B cell (primary cell): ENCODE measurements at regions not wholly inside any gene's neighbourhood (a gene's known extent, or its start where the extent isn't known, plus 50 kb on each side); places are given as distances from the start of the nearest gene placed in this dataset.

ENCODE experiments used
- ATAC-seq: fragments of 200-7000 bp; cut with Tn5 transposase; one replicate; pipeline ENCODE4 v1.10.0; 2021; ENCODE audit warnings: low read depth, mild to moderate bottlenecking, moderate number of reproducible peaks, moderate library complexity
- CTCF ChIA-PET: fragments of 350-600 bp; sonication (Branson Sonifier 250); formaldehyde crosslinking; loops from one replicate; lab custom pipeline; 2021; ENCODE audit warnings: antibody characterized with exemption, inconsistent platforms; lab: Charles Lee
- POLR2A ChIA-PET: fragments of 350-600 bp; sonication (Branson Sonifier 250); formaldehyde crosslinking; loops from one replicate; lab custom pipeline; 2021; ENCODE audit warnings: antibody characterized with exemption; lab: Charles Lee
- DNase-seq: peaks from one replicate; pipeline ENCODE4 v3.0.0; 2013
- H2AFZ ChIP-seq: 2 replicates; pipeline ENCODE4 v1.6.1; 2012; ENCODE audit warnings: mild to moderate bottlenecking, low read depth, low read length; ENCODE audit not compliant: insufficient read depth, poor library complexity, severe bottlenecking
- H3K27ac ChIP-seq, 2 donors: 1 replicate in 1 of 2; 2 replicates in 1 of 2; pipeline ENCODE4 v1.5.1; 2012 to 2013; ENCODE audit warnings: low read length in 2 of 2, mild to moderate bottlenecking in 2 of 2, moderate library complexity in 1 of 2
- H3K27me3 ChIP-seq, 4 experiments: fragments of 200-600 bp in 1 of 4; sonication (generic) in 1 of 4; replicated peaks in 1 of 4; 1 replicate in 2 of 4; 2 replicates in 2 of 4; pipeline versions ENCODE4 v1.6.1 to v1.7.0; 2013 to 2016; ENCODE audit warnings: low read length in 3 of 4, mild to moderate bottlenecking in 2 of 4, mixed read lengths in 1 of 4, moderate library complexity in 1 of 4; ENCODE audit not compliant: insufficient read depth in 4 of 4, control insufficient read depth in 3 of 4; ENCODE audit errors: control extremely low read depth in 1 of 4
- H3K36me3 ChIP-seq, 2 experiments: replicated peaks in 1 of 2; 1 replicate in 1 of 2; 2 replicates in 1 of 2; pipeline versions ENCODE4 v1.6.1 to v1.7.1; 2013; ENCODE audit warnings: low read length in 1 of 2; ENCODE audit not compliant: insufficient read depth in 2 of 2, control insufficient read depth in 1 of 2; ENCODE audit errors: control extremely low read depth in 1 of 2, extremely low read depth in 1 of 2
- H3K4me1 ChIP-seq, 2 donors: fragments of 200-600 bp in 1 of 2; sonication (generic) in 1 of 2; 1 replicate in 1 of 2; 2 replicates in 1 of 2; pipeline versions ENCODE4 v1.5.1 to v1.6.1; 2013 to 2017; ENCODE audit warnings: low read length in 2 of 2; ENCODE audit not compliant: control insufficient read depth in 2 of 2, insufficient read depth in 2 of 2
- H3K4me2 ChIP-seq: replicated peaks from 2 replicates; pipeline ENCODE3; 2012; ENCODE audit warnings: mild to moderate bottlenecking, low read depth, low read length; ENCODE audit not compliant: poor library complexity, severe bottlenecking
- H3K4me3 ChIP-seq, 5 experiments: fragments of 200-600 bp in 1 of 5; sonication (generic) in 1 of 5; 1 replicate in 3 of 5; 2 replicates in 2 of 5; pipeline versions ENCODE4 v1.5.1 to v1.7.0; 2011 to 2016; ENCODE audit warnings: low read length in 4 of 5, mild to moderate bottlenecking in 4 of 5, low read depth in 2 of 5, control low read depth in 1 of 5, moderate library complexity in 1 of 5; ENCODE audit not compliant: insufficient read depth in 1 of 5; ENCODE audit errors: control extremely low read depth in 1 of 5, extremely low read depth in 1 of 5
- H3K79me2 ChIP-seq: fragments of 200-600 bp; sonication (generic); one replicate; pipeline ENCODE4 v1.6.0; 2016; ENCODE audit warnings: low read length; ENCODE audit not compliant: control insufficient read depth, insufficient read depth
- H3K9ac ChIP-seq: fragments of 200-600 bp; sonication (generic); 2 replicates; pipeline ENCODE4 v1.6.1; 2017; ENCODE audit warnings: mild to moderate bottlenecking, low read length, moderate library complexity
- H3K9me3 ChIP-seq, 3 donors: one replicate each; pipeline versions ENCODE4 v1.6.1 to v1.7.1; 2013; ENCODE audit warnings: low read length in 2 of 3; ENCODE audit not compliant: control insufficient read depth in 2 of 3, insufficient read depth in 1 of 3; ENCODE audit errors: control extremely low read depth in 1 of 3
- H4K20me1 ChIP-seq: 2 replicates; pipeline ENCODE4 v1.6.0; 2012; ENCODE audit warnings: mild to moderate bottlenecking, low read length; ENCODE audit not compliant: insufficient read depth, control insufficient read depth, poor library complexity, severe bottlenecking
- H3K27ac Mint-ChIP-seq: one replicate; pipeline ENCODE4 v1.8.0; 2021; ENCODE audit warnings: mixed read lengths
- H3K27me3 Mint-ChIP-seq: one replicate; pipeline ENCODE4 v1.8.0; 2021; ENCODE audit warnings: mixed read lengths
- H3K4me1 Mint-ChIP-seq: one replicate; pipeline ENCODE4 v1.8.0; 2021; ENCODE audit warnings: mixed read lengths
- H3K4me3 Mint-ChIP-seq: one replicate; pipeline ENCODE4 v1.8.0; 2021; ENCODE audit warnings: mixed read lengths
- H3K9me3 Mint-ChIP-seq: one replicate; pipeline ENCODE4 v1.8.0; 2022; ENCODE audit warnings: mixed read lengths; ENCODE audit not compliant: insufficient read depth
- EZH2 ChIP-seq: IDR thresholded peaks from 2 replicates; pipeline ENCODE4 v1.6.1; 2012; ENCODE audit warnings: borderline replicate concordance, low read depth, mild to moderate bottlenecking, moderate library complexity, low read length; ENCODE audit not compliant: insufficient read depth, poor library complexity, severe bottlenecking
- WGBS: methylation state at CpG from one replicate; pipeline ENCODE4 v1.1.5; 2013; ENCODE audit warnings: missing lambda C conversion rate; ENCODE audit not compliant: insufficient coverage; 5-methylcytosine and 5-hydroxymethylcytosine counted together
- intact Hi-C: fragments of 100-400 bp; cut with micrococcal nuclease; formaldehyde crosslinking; loops from one replicate; pipeline ENCODE4 v1.10.0; 2022
- TF ChIP-seq, protein P1 (sequence below): fragments of 200-600 bp; IDR thresholded peaks from one replicate; pipeline ENCODE4 v1.8.0; 2022; ENCODE audit warnings: antibody characterized with exemption, mild to moderate bottlenecking

DNA sequence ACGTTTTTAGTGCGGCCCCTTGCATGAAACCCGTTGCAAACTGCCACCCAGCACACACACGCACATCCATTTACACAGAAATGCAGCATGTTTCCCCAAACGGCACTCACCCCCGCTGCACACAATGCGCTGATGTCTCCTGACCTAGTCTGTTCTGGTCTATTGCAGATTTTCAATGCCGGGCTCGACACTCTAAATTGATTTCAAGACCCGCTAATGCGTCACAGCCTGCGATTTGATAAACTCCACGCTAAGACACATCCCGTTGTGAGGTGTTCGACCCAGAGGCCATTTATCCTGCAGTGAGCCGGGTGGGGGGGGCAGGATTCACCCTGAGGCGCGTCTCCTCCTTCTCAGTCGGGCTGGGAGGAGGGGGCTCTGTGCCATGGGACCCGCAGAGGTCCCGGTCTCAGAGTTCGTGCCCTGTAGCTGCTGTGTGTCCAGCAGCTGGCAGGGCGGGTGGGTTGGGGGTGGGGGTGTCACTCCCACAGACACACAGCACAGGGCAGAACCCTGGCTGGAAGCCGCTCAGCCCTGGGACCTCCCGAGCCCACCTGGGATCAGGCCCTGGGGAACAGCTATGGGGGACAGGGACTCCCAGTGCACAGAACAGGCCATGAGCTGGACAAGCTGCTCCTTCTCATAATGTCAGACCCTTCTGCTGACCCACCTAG, 367.9 kb downstream of the PREX1 start:
- Histone ChIP-seq H3K27me3 (peaks cover 0 to 15% (median 0%) of the 10 kb centered on the region in 4 experiments), H3K9ac (no peak overlapping the region), H3K27ac (no peak overlapping the region), H3K36me3 (no peaks in the 10 kb centered on the region), H3K9me3 (no peaks in the 10 kb centered on the region), H3K4me2 (no peak overlapping the region), H3K79me2 (no peaks in the 10 kb centered on the region), H3K4me1 (peaks cover 0 to 15% of the 10 kb centered on the region in 2 donors), H2AFZ (no peak overlapping the region), H4K20me1 (no peaks in the 10 kb centered on the region), H3K4me3 (no peak overlapping the region)
- WGBS, result 93% methylated on average over 20 of the region's 25 CpGs
- no peak overlapping the region for H3K27ac Mint-ChIP-seq
- ChIA-PET CTCF (no interaction called here), POLR2A (no interaction called here)
- no peak overlapping the region for H3K4me3 Mint-ChIP-seq
- DNase-seq (no peak), ATAC-seq (no peak)
- intact Hi-C loops, result no loop called here
- H3K27me3 Mint-ChIP-seq, result peaks cover 12% of the 10 kb centered on the region
- no peaks in the 10 kb centered on the region for H3K9me3 Mint-ChIP-seq
- TF ChIP-seq, protein P1, sequence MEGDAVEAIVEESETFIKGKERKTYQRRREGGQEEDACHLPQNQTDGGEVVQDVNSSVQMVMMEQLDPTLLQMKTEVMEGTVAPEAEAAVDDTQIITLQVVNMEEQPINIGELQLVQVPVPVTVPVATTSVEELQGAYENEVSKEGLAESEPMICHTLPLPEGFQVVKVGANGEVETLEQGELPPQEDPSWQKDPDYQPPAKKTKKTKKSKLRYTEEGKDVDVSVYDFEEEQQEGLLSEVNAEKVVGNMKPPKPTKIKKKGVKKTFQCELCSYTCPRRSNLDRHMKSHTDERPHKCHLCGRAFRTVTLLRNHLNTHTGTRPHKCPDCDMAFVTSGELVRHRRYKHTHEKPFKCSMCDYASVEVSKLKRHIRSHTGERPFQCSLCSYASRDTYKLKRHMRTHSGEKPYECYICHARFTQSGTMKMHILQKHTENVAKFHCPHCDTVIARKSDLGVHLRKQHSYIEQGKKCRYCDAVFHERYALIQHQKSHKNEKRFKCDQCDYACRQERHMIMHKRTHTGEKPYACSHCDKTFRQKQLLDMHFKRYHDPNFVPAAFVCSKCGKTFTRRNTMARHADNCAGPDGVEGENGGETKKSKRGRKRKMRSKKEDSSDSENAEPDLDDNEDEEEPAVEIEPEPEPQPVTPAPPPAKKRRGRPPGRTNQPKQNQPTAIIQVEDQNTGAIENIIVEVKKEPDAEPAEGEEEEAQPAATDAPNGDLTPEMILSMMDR, result no peak
- TF ChIP-seq EZH2, result no peak
- peaks cover 19% of the 10 kb centered on the region for H3K4me1 Mint-ChIP-seq

DNA sequence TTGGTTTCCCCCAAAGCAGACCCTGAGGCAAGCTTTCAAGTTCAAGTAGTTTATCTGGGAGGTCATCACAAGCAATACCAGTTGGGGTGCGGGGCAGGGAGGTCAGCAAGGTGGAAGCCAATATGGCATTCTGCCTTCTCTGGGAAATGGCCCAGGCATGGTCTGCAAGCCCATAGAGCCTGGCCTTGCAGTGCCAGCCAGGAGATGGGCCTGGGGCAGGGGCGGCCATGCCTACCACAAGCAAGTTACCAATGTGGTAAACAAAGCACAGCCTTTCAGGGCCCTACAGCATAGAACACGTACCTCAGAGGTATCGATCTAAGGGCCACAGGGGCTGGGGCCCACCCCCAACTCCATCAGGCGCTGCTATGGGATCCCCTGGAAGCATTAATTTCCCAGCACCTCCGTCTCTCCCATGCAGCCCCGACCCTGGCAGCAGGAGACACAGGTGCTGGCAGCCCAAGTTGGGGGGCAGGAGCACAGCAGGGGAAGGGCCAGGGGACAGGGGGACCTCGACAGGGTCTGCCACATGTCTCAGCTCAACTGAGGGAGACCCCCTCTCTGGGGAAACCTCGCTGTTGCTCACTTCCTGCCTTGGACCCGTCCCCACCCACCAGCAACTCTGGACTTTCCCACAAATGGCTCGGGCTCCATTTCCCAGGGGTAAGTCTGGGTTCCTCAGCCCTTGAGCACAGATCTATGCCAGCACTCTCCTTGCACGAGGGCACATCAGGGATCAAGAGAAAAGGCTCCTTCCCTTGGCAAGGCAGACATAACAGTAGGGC, 369.0 kb downstream of the PREX1 start:
- Histone ChIP-seq H3K79me2 (no peaks in the 10 kb centered on the region), H3K4me2 (no peak overlapping the region), H3K27me3 (peaks cover 0 to 19% (median 0%) of the 10 kb centered on the region in 4 experiments), H2AFZ (no peak overlapping the region), H4K20me1 (no peaks in the 10 kb centered on the region), H3K4me1 (peaks cover 0 to 15% of the 10 kb centered on the region in 2 donors), H3K36me3 (no peaks in the 10 kb centered on the region), H3K9ac (no peak overlapping the region), H3K9me3 (no peaks in the 10 kb centered on the region), H3K4me3 (no peak overlapping the region), H3K27ac (no peak overlapping the region)
- DNase-seq (no peak), ATAC-seq (no peak)
- Mint-ChIP-seq H3K9me3 (no peaks in the 10 kb centered on the region), H3K27ac (no peak overlapping the region), H3K27me3 (peaks cover 22% of the 10 kb centered on the region), H3K4me3 (no peak overlapping the region), H3K4me1 (peaks cover 19% of the 10 kb centered on the region)
- intact Hi-C loops, result no loop called here
- CTCF ChIA-PET, result no interaction called here
- POLR2A ChIA-PET, result no interaction called here
- 80% methylated on average over 11 of the region's 12 CpGs for WGBS
- TF ChIP-seq EZH2, result no peak
